Hematopoietic multipotent progenitor cell treated with erythropoietin and hydrocortisone succinate and interleukin-3 and kit ligand, for 15 days (in vitro differentiated cells): ENCODE measurements at regions not wholly inside any gene's neighbourhood (a gene's known extent, or its start where the extent isn't known, plus 50 kb on each side); places are given as distances from the start of the nearest gene placed in this dataset.

Experiments
- DNase-seq: peaks from one replicate; pipeline ENCODE4 v3.0.0-alpha.2; 2015; ENCODE audit warnings: low spot score

GRCh38 chr3:83740504-83740903 is 1218.3 kb upstream of the CADM2 start:
- DNase-seq: no peak

DNA sequence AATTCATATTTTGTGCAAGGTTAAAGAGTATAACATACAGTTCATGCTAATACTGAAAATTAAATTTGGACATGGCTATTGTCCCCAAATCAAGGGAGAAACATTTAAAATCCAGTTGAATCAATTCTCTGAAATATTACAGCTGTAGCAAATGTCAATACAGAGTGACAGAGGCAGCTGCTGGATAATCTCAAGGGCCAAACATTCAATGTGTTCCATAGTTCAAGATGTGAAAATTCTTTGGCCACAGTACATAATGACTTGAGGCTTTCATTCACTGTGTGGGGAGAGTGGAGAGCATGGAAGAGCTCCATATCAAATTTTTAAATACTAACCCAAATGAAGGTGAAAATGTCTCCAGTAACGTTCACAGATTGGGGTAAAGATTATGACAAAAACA is 1192.8 kb upstream of the CADM2 start:
- no peak for DNase-seq

- no peak for DNase-seq
Observed at GRCh38 chr3:83769791-83770663, 1188.8 kb upstream of the CADM2 start.

DNA sequence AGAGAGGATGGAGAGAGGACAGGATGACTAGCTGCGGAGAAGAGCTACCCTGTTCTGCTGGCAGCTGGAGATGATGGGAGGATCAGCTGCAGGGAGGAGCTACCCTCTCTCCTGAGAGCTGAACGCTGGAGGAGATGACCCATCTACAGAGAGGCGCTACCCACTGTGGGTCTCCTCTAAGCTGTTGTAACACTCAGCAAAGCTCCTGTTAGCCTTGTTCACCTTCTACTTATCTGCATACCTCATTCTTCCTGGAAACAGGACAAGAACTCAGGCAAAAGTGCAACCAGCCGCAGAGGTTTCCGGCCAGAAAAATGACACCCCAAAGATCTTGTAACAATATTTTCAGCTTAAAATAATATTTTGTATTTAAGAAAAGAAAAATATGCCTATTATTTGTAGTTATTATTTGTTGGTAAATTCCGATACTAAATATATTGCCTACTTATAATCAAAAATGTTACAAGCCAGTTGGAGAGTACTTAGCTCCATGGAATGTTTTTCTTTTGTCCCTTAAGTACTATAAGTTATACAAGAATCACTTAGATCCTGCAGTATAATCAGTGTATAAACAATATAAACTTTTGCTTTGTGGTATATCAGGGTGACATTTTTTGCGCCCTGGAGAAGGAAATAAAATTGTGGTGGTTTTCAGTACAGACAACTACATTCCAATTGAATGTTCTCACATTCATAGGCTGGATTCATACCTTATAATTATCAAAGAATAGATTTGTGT is 1188.0 kb upstream of the CADM2 start:
- DNase-seq: no peak

- no peak for DNase-seq
Observed at GRCh38 chr3:83802801-83803200, 1156.0 kb upstream of the CADM2 start.

DNA sequence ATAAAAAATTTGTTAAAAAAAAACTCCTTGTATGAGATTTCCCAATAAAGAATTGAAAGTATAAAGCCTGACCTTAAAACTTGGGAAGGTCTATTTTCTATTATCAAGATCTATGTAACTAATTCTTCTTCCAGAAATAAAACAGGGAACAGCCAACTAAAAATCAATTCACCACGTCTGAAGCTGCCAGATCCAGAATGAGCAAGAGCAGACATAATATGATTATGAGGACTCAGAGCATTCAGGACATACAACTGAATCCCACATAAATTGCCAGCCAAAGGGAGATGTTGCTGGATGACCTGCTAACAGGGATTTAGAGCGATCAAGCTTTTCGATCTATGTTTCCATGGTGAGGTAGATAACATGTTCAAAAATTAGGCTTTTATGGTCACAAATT is 1151.3 kb upstream of the CADM2 start:
- no peak for DNase-seq

GRCh38 chr3:83813176-83813575 is 1145.6 kb upstream of the CADM2 start:
- DNase-seq: no peak

GRCh38 chr3:83816653-83817052 is 1142.1 kb upstream of the CADM2 start:
- no peak for DNase-seq

GRCh38 chr3:83821506-83821905 is 1137.3 kb upstream of the CADM2 start:
- DNase-seq: no peak

DNA sequence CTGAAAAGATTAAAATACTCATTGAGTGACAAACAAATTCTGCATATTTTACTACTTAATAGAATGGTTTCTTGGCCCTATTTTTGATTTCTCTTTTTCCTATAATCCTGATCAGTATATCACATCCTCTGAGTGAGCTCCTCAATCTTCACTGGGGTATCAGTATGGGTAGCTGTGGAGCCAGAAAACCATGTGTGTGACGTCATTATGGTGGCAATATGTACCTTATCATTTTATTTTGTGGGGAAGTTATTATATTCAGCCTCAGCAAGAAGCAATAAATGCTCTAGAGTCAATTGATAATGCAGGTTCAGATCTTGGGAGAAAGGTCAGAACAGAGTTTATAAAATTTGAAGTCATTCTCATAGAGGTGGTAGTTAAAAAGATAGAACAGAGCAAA is 1135.7 kb upstream of the CADM2 start:
- no peak for DNase-seq

- DNase-seq: no peak
Observed at GRCh38 chr3:83835040-83835439, 1123.7 kb upstream of the CADM2 start.

DNA sequence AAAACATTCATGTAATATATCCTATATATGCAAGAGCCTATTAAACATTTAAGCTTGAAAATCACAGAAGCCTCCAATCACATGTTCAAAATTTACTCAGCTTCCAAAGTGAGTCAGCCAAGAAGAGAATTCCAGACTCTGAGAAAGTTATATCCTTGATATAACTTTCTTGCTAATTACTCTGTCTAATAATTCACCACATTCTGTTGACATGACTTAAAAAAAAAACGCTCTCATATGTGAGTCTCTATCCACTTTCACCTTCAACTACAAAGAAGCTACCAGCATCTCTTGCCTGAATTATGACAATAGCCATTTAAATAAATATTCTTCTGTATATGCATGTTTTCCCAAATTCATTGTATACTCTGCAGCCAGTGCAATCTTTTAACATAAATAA is 1116.3 kb upstream of the CADM2 start:
- DNase-seq: no peak

DNA sequence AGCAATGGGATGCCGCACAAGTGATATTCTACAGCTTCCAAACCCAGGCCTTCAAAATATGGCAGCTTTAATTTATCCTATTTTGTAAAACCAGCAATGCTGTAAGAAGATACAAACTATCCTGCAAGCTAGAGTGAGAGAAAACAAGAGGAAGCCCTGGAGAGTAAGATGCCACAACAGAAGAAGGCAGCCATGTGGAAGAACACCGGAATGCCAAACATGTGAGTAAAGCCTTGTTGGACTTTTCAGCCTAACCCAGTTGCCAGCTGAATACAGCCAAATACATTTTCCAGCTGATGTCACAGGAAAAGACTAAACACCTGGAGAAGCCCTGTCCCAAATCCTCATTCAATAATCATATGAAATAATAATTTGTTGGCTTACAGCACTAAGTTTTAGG is 1115.1 kb upstream of the CADM2 start:
- DNase-seq: no peak

GRCh38 chr3:83849106-83849730 is 1109.6 kb upstream of the CADM2 start:
- DNase-seq: no peak

GRCh38 chr3:83863380-83863779 is 1095.4 kb upstream of the CADM2 start:
- DNase-seq: no peak

- no peak for DNase-seq
Observed at GRCh38 chr3:83868909-83869567, 1089.8 kb upstream of the CADM2 start.

DNA sequence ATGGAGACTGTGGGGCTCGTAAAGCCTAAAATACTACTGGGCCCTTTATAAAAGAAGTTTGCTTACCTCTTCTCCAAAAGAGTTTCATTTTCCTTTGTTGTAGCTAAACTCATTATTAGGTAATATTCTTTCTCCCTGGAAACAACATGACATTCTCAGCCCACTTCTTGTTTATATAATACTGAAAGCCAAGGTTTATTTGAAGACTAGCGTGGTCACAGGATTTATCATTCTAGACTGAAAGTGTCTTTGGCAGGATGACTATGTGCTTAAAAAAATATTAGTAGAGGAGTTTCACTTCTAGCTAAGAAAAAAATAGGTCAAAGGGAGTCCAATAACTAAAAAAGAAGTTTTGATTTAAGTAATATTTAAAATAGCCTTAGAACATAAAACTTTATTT is 1085.2 kb upstream of the CADM2 start:
- no peak for DNase-seq

DNA sequence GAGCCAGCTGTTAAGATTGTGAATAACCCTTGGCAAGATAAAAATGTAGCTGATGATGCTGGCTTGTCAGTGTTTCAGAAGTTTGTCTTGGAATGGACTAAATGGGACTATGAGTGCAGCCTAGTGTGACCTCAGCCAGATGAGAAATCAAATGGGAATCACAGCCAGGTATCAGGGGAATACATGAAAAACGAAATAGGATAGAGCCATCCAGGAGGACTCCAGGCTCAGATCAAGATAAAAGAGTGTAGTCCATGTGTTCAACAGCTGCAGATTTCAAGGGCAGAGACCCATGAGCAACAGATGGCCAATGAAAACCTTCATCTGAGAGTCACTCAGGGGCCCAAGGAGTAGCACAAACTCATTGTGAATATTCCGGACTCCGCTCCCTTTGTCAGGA is 1080.9 kb upstream of the CADM2 start:
- no peak for DNase-seq

DNA sequence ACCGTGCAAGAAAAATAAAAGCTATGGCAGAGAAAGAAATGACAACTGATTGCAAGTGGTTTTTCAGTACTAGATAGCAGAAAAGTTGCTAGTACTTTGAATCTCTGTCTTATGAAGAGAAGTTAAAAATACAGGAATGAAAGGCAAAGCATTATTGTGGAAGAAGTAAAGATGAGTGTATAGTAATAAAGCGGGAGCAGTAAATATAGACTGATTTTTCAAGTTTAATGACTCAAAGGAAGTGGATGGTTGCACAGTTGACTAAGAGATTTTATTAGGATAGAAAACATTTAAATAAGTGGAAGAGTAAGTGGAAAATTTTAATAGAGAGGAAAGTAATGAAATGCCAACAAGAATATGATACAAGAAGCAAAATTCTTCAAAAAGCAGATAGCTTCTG is 1076.1 kb upstream of the CADM2 start:
- no peak for DNase-seq

GRCh38 chr3:83890039-83890762 is 1068.6 kb upstream of the CADM2 start:
- DNase-seq: no peak

DNA sequence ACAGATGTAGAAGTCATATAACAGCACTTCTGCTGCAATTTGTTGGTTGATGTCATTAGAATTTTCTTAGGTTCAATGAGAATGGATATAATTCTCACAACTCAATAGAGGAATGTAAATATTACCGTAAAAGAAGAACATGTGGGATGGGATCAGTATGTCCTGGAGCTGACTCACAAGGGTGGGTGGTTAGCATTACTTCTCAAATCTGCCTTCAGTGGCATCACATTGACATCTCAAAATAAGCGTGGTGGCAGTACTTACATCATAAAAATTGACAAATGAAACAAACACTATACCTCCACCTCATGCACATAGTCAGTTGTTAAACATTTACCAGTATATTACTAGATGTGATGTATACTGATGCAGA is 1068.0 kb upstream of the CADM2 start:
- DNase-seq: no peak

DNA sequence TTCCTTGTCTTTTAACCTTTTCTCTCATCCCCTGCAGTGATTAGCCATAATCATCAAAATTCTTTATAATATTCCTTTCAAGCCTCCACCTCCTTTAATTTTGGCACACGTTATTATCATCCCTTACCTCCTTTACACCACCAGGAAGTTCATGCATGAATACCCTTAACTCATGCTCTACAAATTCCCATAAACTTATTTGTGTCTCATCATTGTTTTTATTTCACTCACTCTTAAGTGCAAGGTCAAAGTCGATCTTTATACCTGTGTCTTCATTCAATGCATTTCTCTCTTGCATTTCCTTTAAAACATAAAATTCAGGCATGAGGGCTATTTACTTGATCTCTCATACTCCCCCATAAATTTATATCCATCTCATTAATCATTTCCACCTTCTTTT is 1064.6 kb upstream of the CADM2 start:
- no peak for DNase-seq
